Trophoblast cell (in vitro differentiated cells and primary cell): ENCODE measurements at regions not wholly inside any gene's neighbourhood (a gene's known extent, or its start where the extent isn't known, plus 50 kb on each side); places are given as distances from the start of the nearest gene placed in this dataset.

Experiments used
- DNase-seq, 2 donors: peaks; one replicate each; pipeline ENCODE4 v3.0.0-alpha.2; 2016
- H2AFZ ChIP-seq: 2 replicates; pipeline ENCODE4 v1.6.1; 2013; ENCODE audit warnings: low read length, moderate library complexity, mild to moderate bottlenecking; ENCODE audit not compliant: insufficient read depth, poor library complexity
- H2AK5ac ChIP-seq: 2 replicates; pipeline ENCODE4 v1.6.1; 2013; ENCODE audit warnings: mild to moderate bottlenecking, low read length
- H2BK120ac ChIP-seq: 2 replicates; pipeline ENCODE4 v1.6.1; 2013; ENCODE audit warnings: low read length, mild to moderate bottlenecking, moderate library complexity; ENCODE audit not compliant: insufficient read depth, poor library complexity
- H2BK12ac ChIP-seq: 2 replicates; pipeline ENCODE4 v1.6.1; 2013; ENCODE audit warnings: mild to moderate bottlenecking, low read length, moderate library complexity
- H2BK5ac ChIP-seq: 2 replicates; pipeline ENCODE4 v1.6.1; 2013; ENCODE audit warnings: low read length, low read depth, moderate library complexity, mild to moderate bottlenecking; ENCODE audit not compliant: poor library complexity
- H3K14ac ChIP-seq: 2 replicates; pipeline ENCODE4 v1.6.1; 2013; ENCODE audit warnings: mild to moderate bottlenecking, low read length
- H3K18ac ChIP-seq: 2 replicates; pipeline ENCODE4 v1.6.1; 2013; ENCODE audit warnings: mild to moderate bottlenecking, low read length
- H3K23ac ChIP-seq: 2 replicates; pipeline ENCODE4 v1.6.1; 2013; ENCODE audit warnings: low read length
- H3K27ac ChIP-seq: 2 replicates; pipeline ENCODE4 v1.5.1; 2013; ENCODE audit warnings: low read depth, mild to moderate bottlenecking, inconsistent platforms, low read length, moderate library complexity
- H3K27me3 ChIP-seq: 2 replicates; pipeline ENCODE4 v1.6.1; 2013; ENCODE audit warnings: inconsistent platforms, mild to moderate bottlenecking, low read length, moderate library complexity; ENCODE audit not compliant: insufficient read depth
- H3K36me3 ChIP-seq, 2 experiments: 1 replicate in 1 of 2; 2 replicates in 1 of 2; pipeline ENCODE4 v1.6.1; 2013; ENCODE audit warnings: low read length in 2 of 2, mild to moderate bottlenecking in 2 of 2, moderate library complexity in 1 of 2; ENCODE audit not compliant: insufficient read depth in 2 of 2, control insufficient read depth in 1 of 2
- H3K4ac ChIP-seq: 2 replicates; pipeline ENCODE4 v1.6.1; 2013; ENCODE audit warnings: low read depth, mild to moderate bottlenecking, low read length, moderate library complexity
- H3K4me1 ChIP-seq, 2 experiments: 1 replicate in 1 of 2; 2 replicates in 1 of 2; pipeline ENCODE4 v1.6.1; 2013; ENCODE audit warnings: low read length in 2 of 2, mild to moderate bottlenecking in 2 of 2, moderate library complexity in 1 of 2; ENCODE audit not compliant: insufficient read depth in 2 of 2, control insufficient read depth in 1 of 2
- H3K4me2 ChIP-seq: 2 replicates; pipeline ENCODE4 v1.6.1; 2013; ENCODE audit warnings: inconsistent platforms, mild to moderate bottlenecking, low read length, moderate library complexity
- H3K4me3 ChIP-seq: 2 replicates; pipeline ENCODE4 v1.5.1; 2013; ENCODE audit warnings: mild to moderate bottlenecking, low read depth, low read length, inconsistent platforms
- H3K79me1 ChIP-seq: one replicate; pipeline ENCODE4 v1.6.1; 2013; ENCODE audit warnings: low read length
- H3K79me2 ChIP-seq: 2 replicates; pipeline ENCODE4 v1.6.1; 2013; ENCODE audit warnings: low read length, mild to moderate bottlenecking; ENCODE audit not compliant: control insufficient read depth, insufficient read depth, poor library complexity
- H3K9ac ChIP-seq: 2 replicates; pipeline ENCODE4 v1.6.1; 2013; ENCODE audit warnings: mild to moderate bottlenecking, low read length
- H3K9me3 ChIP-seq: 2 replicates; pipeline ENCODE4 v1.6.1; 2013; ENCODE audit warnings: low read depth, mild to moderate bottlenecking, control low read depth, inconsistent platforms, low read length; ENCODE audit not compliant: insufficient read depth
- H4K12ac ChIP-seq: 2 replicates; pipeline ENCODE4 v1.6.1; 2013; ENCODE audit warnings: low read depth, mild to moderate bottlenecking, low read length, moderate library complexity
- H4K8ac ChIP-seq: 2 replicates; pipeline ENCODE4 v1.6.1; 2013; ENCODE audit warnings: low read depth, mild to moderate bottlenecking, low read length, moderate library complexity
- H4K91ac ChIP-seq: one replicate; pipeline ENCODE4 v1.6.1; 2013; ENCODE audit warnings: low read depth, mild to moderate bottlenecking, low read length, moderate library complexity
- WGBS: extraction: QIAGEN DNeasy Blood & Tissue Kit; methylation state at CpG from one replicate; pipeline ENCODE4 v1.1.7; 2013; ENCODE audit warnings: missing lambda C conversion rate; ENCODE audit not compliant: insufficient read length, insufficient coverage; ENCODE audit errors: extremely low coverage; 5-methylcytosine and 5-hydroxymethylcytosine counted together

GRCh38 chr2:85950743-85951142 lies 62.0 kb upstream of the ST3GAL5 start:
- H2BK5ac ChIP-seq, result no peak overlapping the region
- WGBS, result no CpG with 5 or more reads among the region's 4 CpGs
- peaks cover 2% of the 10 kb centered on the region for H3K79me1 ChIP-seq
- H3K4me3 ChIP-seq, result no peak overlapping the region
- no peak overlapping the region for H3K4me2 ChIP-seq
- no peak overlapping the region for H2BK120ac ChIP-seq
- DNase-seq, result no peak
- H2AFZ ChIP-seq, result no peak overlapping the region
- no peaks in the 10 kb centered on the region for H3K9me3 ChIP-seq
- no peak overlapping the region for H3K23ac ChIP-seq
- H3K79me2 ChIP-seq, result no peaks in the 10 kb centered on the region
- no peak overlapping the region for H2BK12ac ChIP-seq
- no peak overlapping the region for H3K14ac ChIP-seq
- H4K91ac ChIP-seq, result no peak overlapping the region
- H3K27ac ChIP-seq, result no peak overlapping the region
- no peak overlapping the region for H3K18ac ChIP-seq
- no peak overlapping the region for H3K4ac ChIP-seq
- H2AK5ac ChIP-seq, result no peak overlapping the region
- H4K8ac ChIP-seq, result no peak overlapping the region
- no peak overlapping the region for H3K9ac ChIP-seq
- H3K27me3 ChIP-seq, result no peaks in the 10 kb centered on the region
- no peaks in the 10 kb centered on the region for H3K36me3 ChIP-seq
- H4K12ac ChIP-seq, result no peak overlapping the region
- peaks cover 4 to 5% of the 10 kb centered on the region in 2 experiments for H3K4me1 ChIP-seq

DNA sequence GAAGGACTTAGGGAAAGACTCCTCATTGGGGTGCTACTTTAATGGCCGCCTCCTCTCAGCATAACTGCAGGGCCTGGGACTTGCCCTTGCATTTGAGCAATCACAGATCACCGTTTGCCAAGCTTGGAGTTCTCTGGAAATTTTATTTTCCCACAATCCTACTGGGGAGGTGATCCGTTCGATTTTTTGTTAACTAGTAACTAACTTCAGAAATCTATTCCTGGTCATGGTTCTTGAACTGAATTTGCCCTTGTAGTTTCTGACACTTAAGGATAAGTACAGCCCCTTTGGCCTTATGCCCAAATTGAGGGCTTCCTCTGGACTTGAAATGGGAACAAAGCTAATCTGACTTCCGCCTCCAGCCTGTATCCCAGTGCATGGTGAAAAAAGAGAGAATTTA lies 60.5 kb upstream of the ST3GAL5 start:
- Histone ChIP-seq H4K12ac (no peak overlapping the region), H4K91ac (no peak overlapping the region), H4K8ac (no peak overlapping the region), H2AK5ac (no peak overlapping the region), H3K36me3 (no peaks in the 10 kb centered on the region), H3K27me3 (no peaks in the 10 kb centered on the region), H3K79me2 (no peaks in the 10 kb centered on the region), H3K27ac (no peak overlapping the region), H3K4me2 (no peak overlapping the region), H3K79me1 (peaks cover 2% of the 10 kb centered on the region), H2BK5ac (no peak overlapping the region), H3K18ac (no peak overlapping the region), H3K9ac (no peak overlapping the region), H3K9me3 (peaks cover under 1% of the 10 kb centered on the region), H2AFZ (no peak overlapping the region), H3K14ac (no peak overlapping the region), H3K4me3 (no peak overlapping the region), H3K4me1 (peaks cover 4 to 5% of the 10 kb centered on the region in 2 experiments), H2BK120ac (no peak overlapping the region), H3K23ac (no peak overlapping the region), H3K4ac (no peak overlapping the region), H2BK12ac (no peak overlapping the region)
- no CpG with 5 or more reads among the region's 5 CpGs for WGBS
- no peak for DNase-seq

GRCh38 chr2:85947593-85947992 lies 58.8 kb upstream of the ST3GAL5 start:
- Histone ChIP-seq H3K9ac (no peak overlapping the region), H3K4ac (no peak overlapping the region), H3K23ac (no peak overlapping the region), H3K27me3 (no peaks in the 10 kb centered on the region), H3K14ac (no peak overlapping the region), H3K27ac (no peak overlapping the region), H4K12ac (no peak overlapping the region), H3K79me2 (no peaks in the 10 kb centered on the region), H3K18ac (no peak overlapping the region), H3K4me1 (no peaks in the 10 kb centered on the region), H3K4me3 (no peak overlapping the region), H3K79me1 (no peaks in the 10 kb centered on the region), H4K91ac (no peak overlapping the region), H3K9me3 (peaks cover 2% of the 10 kb centered on the region), H4K8ac (no peak overlapping the region), H2AFZ (no peak overlapping the region), H3K36me3 (no peaks in the 10 kb centered on the region), H2BK120ac (no peak overlapping the region), H2BK5ac (no peak overlapping the region), H2BK12ac (no peak overlapping the region), H2AK5ac (no peak overlapping the region), H3K4me2 (no peak overlapping the region)
- no peak for DNase-seq

- no peak overlapping the region for H4K8ac ChIP-seq
- no peaks in the 10 kb centered on the region for H3K4me1 ChIP-seq
- no peak overlapping the region for H2BK120ac ChIP-seq
- peaks cover 2% of the 10 kb centered on the region for H3K27me3 ChIP-seq
- no peak overlapping the region for H2BK12ac ChIP-seq
- no peak overlapping the region for H3K14ac ChIP-seq
- no peak overlapping the region for H3K18ac ChIP-seq
- peaks cover 9% of the 10 kb centered on the region for H3K9me3 ChIP-seq
- H2AK5ac ChIP-seq, result no peak overlapping the region
- no peak overlapping the region for H4K12ac ChIP-seq
- H2AFZ ChIP-seq, result no peak overlapping the region
- no peak for DNase-seq
- H2BK5ac ChIP-seq, result no peak overlapping the region
- no peak overlapping the region for H3K4ac ChIP-seq
- H3K79me2 ChIP-seq, result no peaks in the 10 kb centered on the region
- H4K91ac ChIP-seq, result no peak overlapping the region
- H3K79me1 ChIP-seq, result no peaks in the 10 kb centered on the region
- H3K9ac ChIP-seq, result no peak overlapping the region
- H3K27ac ChIP-seq, result no peak overlapping the region
- H3K23ac ChIP-seq, result no peak overlapping the region
- no peaks in the 10 kb centered on the region for H3K36me3 ChIP-seq
- no peak overlapping the region for H3K4me2 ChIP-seq
- no peak overlapping the region for H3K4me3 ChIP-seq
Measured at GRCh38 chr2:85945586-85945985, 56.8 kb upstream of the ST3GAL5 start.

GRCh38 chr2:85945172-85945571 lies 56.4 kb upstream of the ST3GAL5 start:
- Histone ChIP-seq H3K14ac (no peak overlapping the region), H3K18ac (no peak overlapping the region), H3K27ac (no peak overlapping the region), H3K4me2 (no peak overlapping the region), H3K9ac (no peak overlapping the region), H2BK12ac (no peak overlapping the region), H3K79me2 (no peaks in the 10 kb centered on the region), H4K12ac (no peak overlapping the region), H3K23ac (no peak overlapping the region), H3K27me3 (peaks cover 2% of the 10 kb centered on the region), H3K9me3 (peaks cover 9% of the 10 kb centered on the region), H3K36me3 (no peaks in the 10 kb centered on the region), H2AK5ac (no peak overlapping the region), H3K4me3 (no peak overlapping the region), H2BK120ac (no peak overlapping the region), H2AFZ (no peak overlapping the region), H4K91ac (no peak overlapping the region), H4K8ac (no peak overlapping the region), H2BK5ac (no peak overlapping the region), H3K4ac (no peak overlapping the region), H3K4me1 (no peaks in the 10 kb centered on the region), H3K79me1 (no peaks in the 10 kb centered on the region)
- DNase-seq, result no peak
- WGBS, result no CpG with 5 or more reads among the region's 3 CpGs
